CD14-positive monocyte (primary cell): ENCODE measurements at regions not wholly inside any gene's neighbourhood (a gene's known extent, or its start where the extent isn't known, plus 50 kb on each side); places are given as distances from the start of the nearest gene placed in this dataset.

ENCODE experiments used
- DNase-seq, 3 donors: peaks; one replicate each; pipeline ENCODE4 v3.0.0-alpha.2; 2011 to 2022
- H2AFZ ChIP-seq: 2 replicates; pipeline ENCODE4 v1.6.0; 2012; ENCODE audit warnings: mild to moderate bottlenecking, low read depth, low read length, inconsistent platforms; ENCODE audit not compliant: insufficient read depth, poor library complexity, severe bottlenecking
- H3K27ac ChIP-seq, 2 donors: 1 replicate in 1 of 2; 2 replicates in 1 of 2; pipeline ENCODE4 v1.5.1; 2012 to 2013; ENCODE audit warnings: low read length in 2 of 2, control low read depth in 1 of 2, inconsistent platforms in 1 of 2, low read depth in 1 of 2, mild to moderate bottlenecking in 1 of 2
- H3K27me3 ChIP-seq, 2 donors: one replicate each; pipeline versions ENCODE4 v1.6.0 to v1.6.1; 2011 to 2013; ENCODE audit warnings: low read length in 2 of 2; ENCODE audit not compliant: control insufficient read depth in 2 of 2, insufficient read depth in 2 of 2
- H3K36me3 ChIP-seq, 2 donors: replicated peaks in 1 of 2; 1 replicate in 1 of 2; 2 replicates in 1 of 2; pipeline versions ENCODE4 v1.5.1 to v1.6.1; 2012 to 2013; ENCODE audit warnings: low read length in 2 of 2, control low read depth in 1 of 2, inconsistent platforms in 1 of 2, mild to moderate bottlenecking in 1 of 2; ENCODE audit not compliant: insufficient read depth in 2 of 2, control insufficient read depth in 1 of 2
- H3K4me1 ChIP-seq, 2 donors: 1 replicate in 1 of 2; 2 replicates in 1 of 2; pipeline versions ENCODE4 v1.5.1 to v1.6.1; 2012 to 2013; ENCODE audit warnings: low read length in 2 of 2, control low read depth in 1 of 2, inconsistent platforms in 1 of 2, mild to moderate bottlenecking in 1 of 2, moderate library complexity in 1 of 2; ENCODE audit not compliant: insufficient read depth in 2 of 2, control insufficient read depth in 1 of 2
- H3K4me2 ChIP-seq: replicated peaks from 2 replicates; pipeline ENCODE3; 2012; ENCODE audit warnings: low read length, moderate library complexity, mild to moderate bottlenecking; ENCODE audit not compliant: poor library complexity, severe bottlenecking; ENCODE audit errors: extremely low read depth
- H3K4me3 ChIP-seq, 3 experiments: fragments of 200-600 bp in 1 of 3; sonication (generic) in 1 of 3; replicated peaks in 1 of 3; 1 replicate in 2 of 3; 2 replicates in 1 of 3; pipeline ENCODE4 v1.5.1; 2011 to 2013; ENCODE audit warnings: low read length in 3 of 3, mild to moderate bottlenecking in 3 of 3, control low read depth in 2 of 3, low read depth in 2 of 3, inconsistent platforms in 1 of 3, moderate library complexity in 1 of 3
- H3K79me2 ChIP-seq: 2 replicates; pipeline ENCODE4 v1.6.0; 2012; ENCODE audit warnings: mild to moderate bottlenecking, control low read depth, inconsistent platforms, low read length, moderate library complexity; ENCODE audit not compliant: insufficient read depth
- H3K9ac ChIP-seq: 2 replicates; pipeline ENCODE4 v1.6.0; 2017; ENCODE audit warnings: low read length, mild to moderate bottlenecking; ENCODE audit not compliant: insufficient read depth, poor library complexity, severe bottlenecking
- H3K9me3 ChIP-seq, 2 donors: replicated peaks in 1 of 2; 1 replicate in 1 of 2; 2 replicates in 1 of 2; pipeline versions ENCODE4 v1.5.1 to v1.6.1; 2012 to 2013; ENCODE audit warnings: low read length in 2 of 2, control low read depth in 1 of 2; ENCODE audit not compliant: control insufficient read depth in 1 of 2, insufficient read depth in 1 of 2
- H4K20me1 ChIP-seq: 2 replicates; pipeline ENCODE4 v1.6.0; 2012; ENCODE audit warnings: mild to moderate bottlenecking, low read length, control low read depth, moderate library complexity; ENCODE audit not compliant: insufficient read depth
- H3K27ac Mint-ChIP-seq, 7 donors: one replicate each; pipeline ENCODE4 v1.8.0; 2020; ENCODE audit warnings: mild to moderate bottlenecking in 7 of 7, mixed read lengths in 7 of 7, moderate library complexity in 6 of 7, inconsistent platforms in 2 of 7
- H3K27me3 Mint-ChIP-seq, 3 donors: one replicate each; pipeline ENCODE4 v1.8.0; 2021 to 2022; ENCODE audit warnings: low read depth in 3 of 3, mild to moderate bottlenecking in 3 of 3, mixed read lengths in 3 of 3, moderate library complexity in 3 of 3, inconsistent platforms in 1 of 3
- H3K36me3 Mint-ChIP-seq, 2 donors: one replicate each; pipeline ENCODE4 v1.8.0; 2020; ENCODE audit warnings: mixed read lengths in 2 of 2, inconsistent platforms in 1 of 2, mild to moderate bottlenecking in 1 of 2
- H3K4me1 Mint-ChIP-seq: one replicate; pipeline ENCODE4 v1.8.0; 2020; ENCODE audit warnings: mild to moderate bottlenecking, mixed read lengths
- H3K4me3 Mint-ChIP-seq, 2 donors: one replicate each; pipeline ENCODE4 v1.8.0; 2020; ENCODE audit warnings: mild to moderate bottlenecking in 2 of 2, mixed read lengths in 2 of 2, moderate library complexity in 1 of 2
- H3K9me3 Mint-ChIP-seq, 7 donors: one replicate each; pipeline ENCODE4 v1.8.0; 2020 to 2022; ENCODE audit warnings: mixed read lengths in 7 of 7, mild to moderate bottlenecking in 6 of 7, moderate library complexity in 6 of 7, inconsistent platforms in 2 of 7
- CTCF ChIP-seq: fragments of 200-600 bp; IDR thresholded peaks from one replicate; pipeline ENCODE4 v1.8.0; 2022; ENCODE audit warnings: antibody characterized with exemption, mild to moderate bottlenecking
- WGBS: methylation state at CpG from one replicate; pipeline ENCODE4 v1.1.5; 2013; ENCODE audit warnings: missing lambda C conversion rate; ENCODE audit not compliant: insufficient coverage; 5-methylcytosine and 5-hydroxymethylcytosine counted together
- intact Hi-C, 2 donors: fragments of 100-400 bp; cut with micrococcal nuclease; formaldehyde crosslinking; loops; one replicate each; pipeline versions ENCODE4 v1.15.0 to v1.15.1; 2023

- no peaks in the 10 kb centered on the region for H3K4me1 Mint-ChIP-seq
- H3K27me3 Mint-ChIP-seq, result peaks cover 0 to 3% (median 2%) of the 10 kb centered on the region in 3 donors
- peaks cover 1 to 7% (median 5%) of the 10 kb centered on the region in 7 donors for H3K9me3 Mint-ChIP-seq
- Histone ChIP-seq H3K79me2 (no peaks in the 10 kb centered on the region), H3K4me1 (no peaks in the 10 kb centered on the region), H3K36me3 (no peaks in the 10 kb centered on the region), H3K4me3 (no peak overlapping the region), H2AFZ (no peak overlapping the region), H3K9me3 (no peaks in the 10 kb centered on the region), H4K20me1 (no peaks in the 10 kb centered on the region), H3K4me2 (no peak overlapping the region), H3K9ac (no peak overlapping the region), H3K27me3 (no peaks in the 10 kb centered on the region), H3K27ac (no peak overlapping the region)
- DNase-seq, result no peak
- no peak for TF ChIP-seq CTCF
- no peak overlapping the region for H3K4me3 Mint-ChIP-seq
- H3K27ac Mint-ChIP-seq, result no peak overlapping the region
- H3K36me3 Mint-ChIP-seq, result no peaks in the 10 kb centered on the region
- no CpG with 5 or more reads among the region's 6 CpGs for WGBS
- intact Hi-C loops, result no loop called here
These were observed 894.9 kb downstream of the VRK1 start for GRCh38 chr14:97692084-97692483.

GRCh38 chr14:97695456-97695981 is 898.3 kb downstream of the VRK1 start:
- Mint-ChIP-seq H3K4me1 (no peaks in the 10 kb centered on the region), H3K4me3 (no peak overlapping the region), H3K9me3 (peaks cover 0 to 14% (median 10%) of the 10 kb centered on the region in 7 donors), H3K36me3 (no peaks in the 10 kb centered on the region), H3K27me3 (peaks cover 2 to 3% (median 2%) of the 10 kb centered on the region in 3 donors), H3K27ac (no peak overlapping the region)
- H3K27ac ChIP-seq, result no peak overlapping the region
- H3K9ac ChIP-seq, result no peak overlapping the region
- no peaks in the 10 kb centered on the region for H4K20me1 ChIP-seq
- no peak overlapping the region for H3K4me3 ChIP-seq
- no peak for DNase-seq
- H3K36me3 ChIP-seq, result no peaks in the 10 kb centered on the region
- H3K4me1 ChIP-seq, result no peaks in the 10 kb centered on the region
- TF ChIP-seq CTCF, result no peak
- no CpG with 5 or more reads among the region's 5 CpGs for WGBS
- intact Hi-C loops, result no loop called here
- H2AFZ ChIP-seq, result no peak overlapping the region
- H3K27me3 ChIP-seq, result no peaks in the 10 kb centered on the region
- H3K4me2 ChIP-seq, result no peak overlapping the region
- H3K9me3 ChIP-seq, result no peaks in the 10 kb centered on the region
- no peaks in the 10 kb centered on the region for H3K79me2 ChIP-seq
